ENCODE measurements at regions not wholly inside any gene's neighbourhood (a gene's known extent, or its start where the extent isn't known, plus 50 kb on each side); places are given as distances from the start of the nearest gene placed in this dataset.

- no peak for TF ChIP-seq CUX1 (IDR thresholded peaks at IDR 0.05; ENCODE audit: insufficient replicate concordance, low read depth, low read length)
- TF ChIP-seq TCF12 (IDR thresholded peaks at IDR 0.05; ENCODE audit: low read depth, low read length): no peak
- TF ChIP-seq RELB (IDR thresholded peaks at IDR 0.05; ENCODE audit: low read depth): no peak
- TF ChIP-seq POLR2AphosphoS2 (IDR thresholded peaks at IDR 0.05; ENCODE audit: low read depth, low read length): no peak
- TF ChIP-seq SREBF1 (IDR thresholded peaks at IDR 0.05; ENCODE audit: low read length): no peak
Observed at GRCh38 chr7:25037325-25037724, 57.3 kb upstream of the OSBPL3 start (continued).

GRCh38 chr7:25035274-25035673, 55.3 kb upstream of the OSBPL3 start:
- ChIA-PET POLR2A (no interaction called here), CTCF (no interaction called here), SMC1A (ENCODE audit: uncharacterized antibody, unreplicated experiment) (interaction anchor here (0.7 kb wide), 1 partner anchor 213 kb away, joined by 4 read pairs; no protein-coding TSS in a partner anchor), RAD21 (ENCODE audit: unreplicated experiment) (no interaction called here)
- in situ Hi-C loops (cut with MboI): no loop called here
- intact Hi-C loops (cut with micrococcal nuclease; ENCODE audit: unreplicated experiment): no loop called here
- Histone ChIP-seq H4K20me1 (ENCODE audit: control insufficient read depth, insufficient read depth) (no peaks in the 10 kb centered on the region), H3K4me1 (ENCODE audit: control insufficient read depth, insufficient read depth, low read length) (peaks cover 11% of the 10 kb centered on the region), H2AFZ (ENCODE audit: control insufficient read depth, low read depth, low read length) (no peak overlapping the region), H3K27ac (ENCODE audit: control insufficient read depth, insufficient read depth) (no peak overlapping the region), H3K4me3 (no peak overlapping the region), H3K4me2 (ENCODE audit: control insufficient read depth, insufficient read depth) (no peak overlapping the region), H3K9me3 (replicated peaks; ENCODE audit: control insufficient read depth, insufficient read depth, low read length) (no peaks in the 10 kb centered on the region; the same call in 2 of the 3 replicates), H3K79me2 (ENCODE audit: control insufficient read depth, insufficient read depth, low read length) (no peaks in the 10 kb centered on the region), H3K36me3 (ENCODE audit: control insufficient read depth in 2 of 2, insufficient read depth in 2 of 2, low read length in 1 of 2) (no peaks in the 10 kb centered on the region), H3K27me3 (replicated peaks in 1 of 2; ENCODE audit: control insufficient read depth in 2 of 2, insufficient read depth in 2 of 2, low read length in 1 of 2) (no peaks in the 10 kb centered on the region), H3K9ac (ENCODE audit: control insufficient read depth, insufficient read depth, low read length) (no peak overlapping the region)
- FAIRE-seq (no peak), DNase-seq (ENCODE audit: low read depth, low spot score) (no peak), ATAC-seq (no peak)
- BruUV-seq (replicated peaks): no TSS peak
- WGBS (ENCODE audit: insufficient coverage, insufficient replicate concordance, low lambda C conversion rate, missing lambda C conversion rate): 59% methylated on average over 4 of the region's 4 CpGs
- no peak for TF ChIP-seq NRF1 (conservative IDR thresholded peaks at IDR 0.05; ENCODE audit: low read depth, low read length)
- TF ChIP-seq SUPT20H (IDR thresholded peaks at IDR 0.05; ENCODE audit: borderline replicate concordance, control insufficient read depth, low read depth, low read length): no peak
- no peak for TF ChIP-seq SRF (IDR thresholded peaks at IDR 0.05; ENCODE audit: low read depth in 2 of 2, low read length in 2 of 2)
- no peak for TF ChIP-seq ZNF24 (IDR thresholded peaks at IDR 0.05)
- no peak for TF ChIP-seq CHD1 (IDR thresholded peaks at IDR 0.05; ENCODE audit: low read depth, low read length)
- TF ChIP-seq RELA (IDR thresholded peaks at IDR 0.05; ENCODE audit: borderline replicate concordance, partially characterized antibody): no peak
- TF ChIP-seq IRF4 (IDR thresholded peaks at IDR 0.05; ENCODE audit: low read depth, low read length): no peak
- TF ChIP-seq SP1 (IDR thresholded peaks at IDR 0.05; ENCODE audit: low read depth, low read length): no peak
- TF ChIP-seq RUNX3 (IDR thresholded peaks at IDR 0.05; ENCODE audit: low read length): no peak
- TF ChIP-seq MXI1 (IDR thresholded peaks at IDR 0.05; ENCODE audit: low read depth, low read length): no peak
- no peak for TF ChIP-seq MLLT1 (IDR thresholded peaks at IDR 0.05)
- no peak for TF ChIP-seq NFYA (IDR thresholded peaks at IDR 0.05; ENCODE audit: borderline replicate concordance, low read depth, low read length)
